Endodermal cell (in vitro differentiated cells): ENCODE measurements at regions not wholly inside any gene's neighbourhood (a gene's known extent, or its start where the extent isn't known, plus 50 kb on each side); places are given as distances from the start of the nearest gene placed in this dataset.

Source experiments
- DNase-seq: peaks from one replicate; pipeline ENCODE4 v3.0.0-alpha.2; 2017
- H3K27ac ChIP-seq: 2 replicates; pipeline ENCODE4 v1.5.1; 2013; ENCODE audit warnings: mild to moderate bottlenecking, low read depth, low read length, moderate library complexity
- H3K27me3 ChIP-seq: 2 replicates; pipeline ENCODE4 v1.6.1; 2013; ENCODE audit warnings: mild to moderate bottlenecking, low read length, moderate library complexity; ENCODE audit not compliant: insufficient read depth, control insufficient read depth, poor library complexity, severe bottlenecking
- H3K36me3 ChIP-seq: 2 replicates; pipeline ENCODE4 v1.7.0; 2013; ENCODE audit warnings: mild to moderate bottlenecking, low read length, moderate library complexity; ENCODE audit not compliant: control insufficient read depth, insufficient read depth
- H3K4me1 ChIP-seq: one replicate; pipeline ENCODE4 v1.7.0; 2013; ENCODE audit warnings: low read length; ENCODE audit not compliant: control insufficient read depth, insufficient read depth
- H3K4me3 ChIP-seq: 2 replicates; pipeline ENCODE4 v1.5.1; 2013; ENCODE audit warnings: mild to moderate bottlenecking, low read length, moderate library complexity
- H3K9ac ChIP-seq: 2 replicates; pipeline ENCODE4 v1.6.1; 2013; ENCODE audit warnings: mild to moderate bottlenecking, low read length, moderate library complexity; ENCODE audit not compliant: poor library complexity, severe bottlenecking; ENCODE audit errors: extremely low read depth
- H3K9me3 ChIP-seq: 2 replicates; pipeline ENCODE4 v1.6.1; 2013; ENCODE audit warnings: mild to moderate bottlenecking, low read length, moderate library complexity; ENCODE audit not compliant: control insufficient read depth
- H3K27ac Mint-ChIP-seq: 2 replicates; pipeline ENCODE4 v1.8.0; 2020; ENCODE audit warnings: mixed read lengths
- H3K27me3 Mint-ChIP-seq: 2 replicates; pipeline ENCODE4 v1.8.0; 2021; ENCODE audit warnings: mild to moderate bottlenecking, mixed read lengths; ENCODE audit not compliant: insufficient read depth
- H3K36me3 Mint-ChIP-seq: 2 replicates; pipeline ENCODE4 v1.8.0; 2020; ENCODE audit warnings: low read depth, mixed read lengths
- H3K4me1 Mint-ChIP-seq: 2 replicates; pipeline ENCODE4 v1.8.0; 2020; ENCODE audit warnings: mixed read lengths
- H3K4me3 Mint-ChIP-seq: 2 replicates; pipeline ENCODE4 v1.8.0; 2020; ENCODE audit warnings: mild to moderate bottlenecking, moderate library complexity, mixed read lengths
- H3K9me3 Mint-ChIP-seq: 2 replicates; pipeline ENCODE4 v1.8.0; 2020; ENCODE audit warnings: mild to moderate bottlenecking, mixed read lengths
- WGBS, 2 experiments: methylation state at CpG; one replicate each; pipeline versions ENCODE4 v1.1.5 to v1.1.7; 2013; ENCODE audit warnings: missing lambda C conversion rate in 2 of 2, mixed read lengths in 1 of 2; ENCODE audit not compliant: insufficient coverage in 1 of 2, insufficient read length in 1 of 2; 5-methylcytosine and 5-hydroxymethylcytosine counted together
- TF ChIP-seq, protein P1 (sequence below): fragments of 200-600 bp; sonication (generic); conservative IDR thresholded peaks from 2 replicates; pipeline ENCODE4 v1.5.0; 2021; ENCODE audit warnings: antibody characterized with exemption, mild to moderate bottlenecking

DNA sequence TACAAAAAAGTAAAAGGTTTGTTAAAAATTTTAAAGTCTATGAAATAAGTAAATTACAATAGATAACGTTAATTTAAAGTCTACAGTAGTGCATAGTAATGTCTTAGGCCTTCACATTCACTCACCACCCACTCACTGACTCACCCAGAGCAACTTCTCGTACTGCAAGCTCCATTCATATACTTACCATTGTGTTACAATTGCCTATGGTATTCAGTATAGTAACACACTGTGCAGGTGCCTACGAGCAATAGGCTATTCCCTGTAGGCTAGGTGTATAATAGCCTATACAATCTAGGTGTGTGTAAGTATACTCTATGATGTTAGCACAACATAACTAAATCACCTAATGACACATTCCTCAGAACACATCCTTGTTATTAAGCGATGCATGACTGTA is 435.3 kb upstream of the TMTC1 start:
- no peak for DNase-seq
- Mint-ChIP-seq H3K27me3 (no peaks in the 10 kb centered on the region), H3K27ac (no peak overlapping the region), H3K9me3 (peaks cover 19% of the 10 kb centered on the region), H3K4me3 (no peak overlapping the region), H3K4me1 (no peaks in the 10 kb centered on the region), H3K36me3 (peaks cover 3% of the 10 kb centered on the region)
- no peaks in the 10 kb centered on the region for H3K27me3 ChIP-seq
- H3K27ac ChIP-seq = no peak overlapping the region
- H3K9me3 ChIP-seq = no peaks in the 10 kb centered on the region
- TF ChIP-seq, protein P1, sequence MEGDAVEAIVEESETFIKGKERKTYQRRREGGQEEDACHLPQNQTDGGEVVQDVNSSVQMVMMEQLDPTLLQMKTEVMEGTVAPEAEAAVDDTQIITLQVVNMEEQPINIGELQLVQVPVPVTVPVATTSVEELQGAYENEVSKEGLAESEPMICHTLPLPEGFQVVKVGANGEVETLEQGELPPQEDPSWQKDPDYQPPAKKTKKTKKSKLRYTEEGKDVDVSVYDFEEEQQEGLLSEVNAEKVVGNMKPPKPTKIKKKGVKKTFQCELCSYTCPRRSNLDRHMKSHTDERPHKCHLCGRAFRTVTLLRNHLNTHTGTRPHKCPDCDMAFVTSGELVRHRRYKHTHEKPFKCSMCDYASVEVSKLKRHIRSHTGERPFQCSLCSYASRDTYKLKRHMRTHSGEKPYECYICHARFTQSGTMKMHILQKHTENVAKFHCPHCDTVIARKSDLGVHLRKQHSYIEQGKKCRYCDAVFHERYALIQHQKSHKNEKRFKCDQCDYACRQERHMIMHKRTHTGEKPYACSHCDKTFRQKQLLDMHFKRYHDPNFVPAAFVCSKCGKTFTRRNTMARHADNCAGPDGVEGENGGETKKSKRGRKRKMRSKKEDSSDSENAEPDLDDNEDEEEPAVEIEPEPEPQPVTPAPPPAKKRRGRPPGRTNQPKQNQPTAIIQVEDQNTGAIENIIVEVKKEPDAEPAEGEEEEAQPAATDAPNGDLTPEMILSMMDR = no peak
- no peaks in the 10 kb centered on the region for H3K36me3 ChIP-seq
- WGBS, 2 experiments = 94% methylated on average over 4 of the region's 4 CpGs; no CpG with 5 or more reads in 1 of the 2 experiments
- no peak overlapping the region for H3K4me3 ChIP-seq
- no peaks in the 10 kb centered on the region for H3K4me1 ChIP-seq
- H3K9ac ChIP-seq = no peak overlapping the region

DNA sequence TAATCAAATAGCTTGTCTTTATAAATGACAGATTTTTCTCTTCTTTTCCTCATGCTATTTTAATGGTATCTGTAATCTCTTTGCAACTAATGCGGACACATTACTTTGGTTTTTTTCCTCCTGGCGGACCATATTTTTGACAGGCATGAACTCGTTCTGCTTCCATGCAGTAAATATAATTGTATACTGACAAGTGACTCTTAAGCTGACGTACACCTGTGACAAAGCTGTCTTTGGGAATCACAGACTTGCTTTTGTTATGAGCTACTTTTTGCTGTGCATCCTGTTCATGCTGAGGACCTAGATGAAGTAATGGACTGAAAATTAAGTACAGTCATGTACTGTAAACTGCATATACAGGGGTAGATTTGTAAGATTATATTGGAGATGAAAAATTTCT is 434.3 kb upstream of the TMTC1 start:
- Mint-ChIP-seq H3K27ac (no peak overlapping the region), H3K36me3 (peaks cover 3% of the 10 kb centered on the region), H3K4me1 (peaks cover 2% of the 10 kb centered on the region), H3K9me3 (peaks cover 13% of the 10 kb centered on the region), H3K27me3 (no peaks in the 10 kb centered on the region), H3K4me3 (no peak overlapping the region)
- Histone ChIP-seq H3K9me3 (no peaks in the 10 kb centered on the region), H3K36me3 (no peaks in the 10 kb centered on the region), H3K27me3 (no peaks in the 10 kb centered on the region), H3K4me1 (no peaks in the 10 kb centered on the region), H3K27ac (no peak overlapping the region), H3K9ac (no peak overlapping the region), H3K4me3 (no peak overlapping the region)
- 92 to 100% methylated on average over 4 of the region's 4 CpGs for WGBS, 2 experiments
- TF ChIP-seq, protein P1 = no peak
- no peak for DNase-seq

DNA sequence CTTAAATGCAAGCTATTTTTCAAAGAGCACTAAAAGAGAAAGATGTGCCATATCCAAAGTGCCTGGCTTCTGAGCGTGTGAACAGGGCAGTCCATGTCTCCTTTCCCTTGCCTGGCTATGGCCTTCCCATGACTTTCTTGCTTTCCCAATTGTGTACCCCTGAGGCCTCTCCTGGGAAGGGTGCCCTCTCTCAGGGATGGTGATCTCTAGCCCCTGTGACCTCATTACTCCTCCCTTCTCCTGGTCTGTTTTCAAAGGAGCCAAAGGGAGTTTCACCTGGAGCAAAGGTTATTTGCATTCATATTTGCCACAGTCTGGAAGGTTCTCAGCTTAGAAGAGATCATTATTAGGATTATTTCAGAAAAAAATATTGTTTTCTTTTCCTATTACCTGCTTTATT is 429.4 kb upstream of the TMTC1 start:
- H3K27me3 Mint-ChIP-seq = peaks cover 7% of the 10 kb centered on the region
- H3K9me3 ChIP-seq = no peaks in the 10 kb centered on the region
- H3K36me3 Mint-ChIP-seq = no peaks in the 10 kb centered on the region
- H3K27me3 ChIP-seq = no peaks in the 10 kb centered on the region
- TF ChIP-seq, protein P1 = no peak
- no peaks in the 10 kb centered on the region for H3K36me3 ChIP-seq
- H3K4me3 ChIP-seq = no peak overlapping the region
- peaks cover 2% of the 10 kb centered on the region for H3K4me1 Mint-ChIP-seq
- no peak overlapping the region for H3K27ac Mint-ChIP-seq
- 46% methylated on average over 1 of the region's 1 CpG; no CpG with 5 or more reads in 1 of the 2 experiments for WGBS, 2 experiments
- no peaks in the 10 kb centered on the region for H3K9me3 Mint-ChIP-seq
- H3K4me1 ChIP-seq = no peaks in the 10 kb centered on the region
- no peak overlapping the region for H3K27ac ChIP-seq
- DNase-seq = no peak
- no peak overlapping the region for H3K9ac ChIP-seq
- no peak overlapping the region for H3K4me3 Mint-ChIP-seq
